WTC11 (cell line): ENCODE measurements at regions not wholly inside any gene's neighbourhood (a gene's known extent, or its start where the extent isn't known, plus 50 kb on each side); places are given as distances from the start of the nearest gene placed in this dataset.

Source experiments
- ATAC-seq: fragments of 200-7000 bp; cut with Tn5 transposase; 2 replicates; pipeline ENCODE4 v1.10.0; 2021; ENCODE audit warnings: mild to moderate bottlenecking, moderate library complexity
- CTCF ChIA-PET: fragments of 300-600 bp; sonication (Branson Sonifier 250); formaldehyde crosslinking; loops from one replicate; lab custom pipeline; 2021; ENCODE audit warnings: antibody characterized with exemption; lab: Charles Lee
- POLR2A ChIA-PET: fragments of 350-600 bp; sonication (Branson Sonifier 250); formaldehyde crosslinking; loops from one replicate; lab custom pipeline; 2021; ENCODE audit warnings: antibody characterized with exemption; lab: Charles Lee
- DNase-seq: peaks from one replicate; pipeline ENCODE4 v3.0.0; 2021; ENCODE audit warnings: low spot score
- H3K27ac Mint-ChIP-seq: 2 replicates; pipeline ENCODE4 v1.8.0; 2021; ENCODE audit warnings: mixed read lengths
- H3K27me3 Mint-ChIP-seq: 2 replicates; pipeline ENCODE4 v1.8.0; 2021; ENCODE audit warnings: low read depth, mild to moderate bottlenecking, moderate library complexity, mixed read lengths
- H3K36me3 Mint-ChIP-seq: 2 replicates; pipeline ENCODE4 v1.8.0; 2021; ENCODE audit warnings: mixed read lengths
- H3K4me1 Mint-ChIP-seq: 2 replicates; pipeline ENCODE4 v1.8.0; 2022; ENCODE audit warnings: mixed read lengths
- H3K4me3 Mint-ChIP-seq: 2 replicates; pipeline ENCODE4 v1.8.0; 2021; ENCODE audit warnings: mild to moderate bottlenecking, moderate library complexity, mixed read lengths
- H3K9me3 Mint-ChIP-seq: 2 replicates; pipeline ENCODE4 v1.8.0; 2021; ENCODE audit warnings: mixed read lengths
- AR ChIP-seq: fragments of 250-450 bp; sonication (Bioruptor Pico); IDR thresholded peaks from 2 replicates; pipeline ENCODE4 v1.9.0; 2021; ENCODE audit warnings: mild to moderate bottlenecking
- FOXK1 ChIP-seq: sonication (generic); formaldehyde crosslinking; IDR thresholded peaks from 2 replicates; pipeline ENCODE4 v1.8.0; 2022; ENCODE audit warnings: mild to moderate bottlenecking, moderate library complexity, missing genetic modification reagents
- GABPB1 ChIP-seq: sonication (generic); formaldehyde crosslinking; IDR thresholded peaks from 2 replicates; pipeline ENCODE4 v1.8.1; 2023; ENCODE audit warnings: mild to moderate bottlenecking, missing genetic modification reagents
- MLX ChIP-seq: sonication (generic); formaldehyde crosslinking; IDR thresholded peaks from 2 replicates; pipeline ENCODE4 v1.8.1; 2023; ENCODE audit warnings: mild to moderate bottlenecking, missing genetic modification reagents, moderate library complexity
- NFYB ChIP-seq: sonication (generic); formaldehyde crosslinking; conservative IDR thresholded peaks from 2 replicates; pipeline ENCODE4 v1.8.0; 2022; ENCODE audit warnings: low read depth, missing genetic modification reagents
- NR1H2 ChIP-seq: sonication (generic); formaldehyde crosslinking; IDR thresholded peaks from 2 replicates; pipeline ENCODE4 v1.9.0; 2021; ENCODE audit warnings: mild to moderate bottlenecking, moderate library complexity, missing genetic modification reagents
- SMAD4 ChIP-seq: sonication (generic); formaldehyde crosslinking; IDR thresholded peaks from 2 replicates; pipeline ENCODE4 v1.8.0; 2022; ENCODE audit warnings: mild to moderate bottlenecking, missing genetic modification reagents
- SP1 ChIP-seq: sonication (generic); formaldehyde crosslinking; conservative IDR thresholded peaks from 2 replicates; pipeline ENCODE4 v1.8.1; 2022; ENCODE audit warnings: missing genetic modification reagents
- TEAD4 ChIP-seq: sonication (generic); formaldehyde crosslinking; IDR thresholded peaks from 2 replicates; pipeline ENCODE4 v1.8.0; 2022; ENCODE audit warnings: mild to moderate bottlenecking, missing genetic modification reagents
- ZBTB21 ChIP-seq: sonication (generic); formaldehyde crosslinking; IDR thresholded peaks from 2 replicates; pipeline ENCODE4 v1.8.1; 2023; ENCODE audit warnings: mild to moderate bottlenecking, missing genetic modification reagents, borderline replicate concordance
- ZNF121 ChIP-seq: sonication (generic); formaldehyde crosslinking; IDR thresholded peaks from 2 replicates; pipeline ENCODE4 v1.8.0; 2023; ENCODE audit warnings: missing genetic modification reagents
- ZNF138 ChIP-seq: sonication (generic); formaldehyde crosslinking; conservative IDR thresholded peaks from 2 replicates; pipeline ENCODE4 v1.8.1; 2022; ENCODE audit warnings: mild to moderate bottlenecking, moderate library complexity, missing genetic modification reagents
- ZNF416 ChIP-seq: fragments of 250-450 bp; sonication (Bioruptor Pico); IDR thresholded peaks from 2 replicates; pipeline ENCODE4 v1.9.0; 2021; ENCODE audit warnings: mild to moderate bottlenecking, inconsistent platforms
- ZNF423 ChIP-seq: fragments of 250-450 bp; sonication (Bioruptor Pico); IDR thresholded peaks from 2 replicates; pipeline ENCODE4 v2.1.2; 2022; ENCODE audit warnings: mild to moderate bottlenecking, moderate library complexity
- TF ChIP-seq, protein P1 (sequence below): sonication (generic); formaldehyde crosslinking; IDR thresholded peaks from 2 replicates; pipeline ENCODE4 v1.8.1; 2022; ENCODE audit warnings: low read depth, mild to moderate bottlenecking, moderate library complexity, missing genetic modification reagents, borderline replicate concordance
- TF ChIP-seq, protein P2 (sequence below): sonication (generic); formaldehyde crosslinking; IDR thresholded peaks from 2 replicates; pipeline ENCODE4 v1.8.1; 2023; ENCODE audit warnings: mild to moderate bottlenecking, missing genetic modification reagents, moderate library complexity
- TF ChIP-seq, protein P3 (sequence below): sonication (generic); formaldehyde crosslinking; IDR thresholded peaks from 2 replicates; pipeline ENCODE4 v1.8.1; 2022; ENCODE audit warnings: mild to moderate bottlenecking, moderate library complexity, missing genetic modification reagents

GRCh38 chr1:81238129-81238528, 562.6 kb upstream of the ADGRL2 start:
- CTCF ChIA-PET = interaction anchor here (0.6 kb wide), 1 partner anchor 255 kb away, joined by 4 read pairs; no protein-coding TSS in a partner anchor
- Mint-ChIP-seq H3K27ac (peak overlapping the region; percentile 98), H3K9me3 (no peaks in the 10 kb centered on the region), H3K4me1 (peaks cover 76% of the 10 kb centered on the region), H3K4me3 (peak overlapping the region; percentile 59), H3K27me3 (no peaks in the 10 kb centered on the region), H3K36me3 (no peaks in the 10 kb centered on the region)
- ATAC-seq = peak; percentile 56
- TF ChIP-seq NR1H2 (CRISPR knock-in tag) (no peak), GABPB1 (CRISPR knock-in tag) (no peak), NFYB (CRISPR knock-in tag) (no peak), ZNF416 (CRISPR knock-in tag) (no peak), FOXK1 (CRISPR knock-in tag) (no peak), ZNF121 (CRISPR knock-in tag) (no peak), SP1 (no peak)
- POLR2A ChIA-PET = interaction anchor here (0.9 kb wide), 1 partner anchor 563 kb away, joined by 3 read pairs; the partner anchor contains the start of gene ADGRL2
- DNase-seq = no peak

DNA sequence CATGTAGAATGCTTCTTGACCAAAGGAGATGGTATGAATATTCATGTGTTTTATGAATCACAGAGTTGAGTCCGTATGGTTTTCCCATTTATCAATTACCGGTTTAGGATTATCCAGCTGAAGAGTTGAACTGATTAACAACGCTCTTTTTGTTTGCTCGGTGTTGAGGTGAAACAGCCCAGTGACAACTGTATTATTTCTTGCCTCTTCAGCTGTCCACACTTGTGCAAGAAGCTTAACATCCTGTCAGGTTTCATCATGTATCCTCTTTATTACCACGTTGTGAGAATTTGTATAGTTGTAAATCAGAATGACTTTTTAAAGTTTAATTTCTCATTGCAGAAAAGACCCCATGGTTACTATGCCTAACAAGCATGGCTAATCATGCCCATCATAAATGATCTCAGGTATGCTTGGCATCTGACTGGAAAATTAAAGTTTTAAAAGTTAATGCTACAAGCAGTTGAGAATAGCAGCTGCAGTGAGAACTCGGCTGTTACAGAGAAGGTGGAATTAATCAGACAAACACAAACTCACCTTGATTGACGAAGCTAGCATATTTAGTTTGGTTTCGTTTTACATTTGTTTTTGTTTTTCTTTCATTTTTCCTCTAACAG, 563.2 kb upstream of the ADGRL2 start:
- POLR2A ChIA-PET = interaction anchor here (0.9 kb wide), 1 partner anchor 564 kb away, joined by 3 read pairs; the partner anchor contains the start of gene ADGRL2
- peak overlapping the region; percentile 98 for H3K27ac Mint-ChIP-seq

More for the DNA sequence above, 563.2 kb upstream of the ADGRL2 start:
- no peak for DNase-seq
- TF ChIP-seq, protein P1, sequence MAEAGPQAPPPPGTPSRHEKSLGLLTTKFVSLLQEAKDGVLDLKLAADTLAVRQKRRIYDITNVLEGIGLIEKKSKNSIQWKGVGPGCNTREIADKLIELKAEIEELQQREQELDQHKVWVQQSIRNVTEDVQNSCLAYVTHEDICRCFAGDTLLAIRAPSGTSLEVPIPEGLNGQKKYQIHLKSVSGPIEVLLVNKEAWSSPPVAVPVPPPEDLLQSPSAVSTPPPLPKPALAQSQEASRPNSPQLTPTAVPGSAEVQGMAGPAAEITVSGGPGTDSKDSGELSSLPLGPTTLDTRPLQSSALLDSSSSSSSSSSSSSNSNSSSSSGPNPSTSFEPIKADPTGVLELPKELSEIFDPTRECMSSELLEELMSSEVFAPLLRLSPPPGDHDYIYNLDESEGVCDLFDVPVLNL (CRISPR knock-in tag) = no peak
- TF ChIP-seq, protein P2, sequence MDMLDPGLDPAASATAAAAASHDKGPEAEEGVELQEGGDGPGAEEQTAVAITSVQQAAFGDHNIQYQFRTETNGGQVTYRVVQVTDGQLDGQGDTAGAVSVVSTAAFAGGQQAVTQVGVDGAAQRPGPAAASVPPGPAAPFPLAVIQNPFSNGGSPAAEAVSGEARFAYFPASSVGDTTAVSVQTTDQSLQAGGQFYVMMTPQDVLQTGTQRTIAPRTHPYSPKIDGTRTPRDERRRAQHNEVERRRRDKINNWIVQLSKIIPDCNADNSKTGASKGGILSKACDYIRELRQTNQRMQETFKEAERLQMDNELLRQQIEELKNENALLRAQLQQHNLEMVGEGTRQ (CRISPR knock-in tag) = no peak
- TF ChIP-seq AR (CRISPR knock-in tag) (no peak), ZNF423 (CRISPR knock-in tag) (no peak), ZNF138 (CRISPR knock-in tag) (no peak), GABPB1 (CRISPR knock-in tag) (no peak), MLX (CRISPR knock-in tag) (no peak), ZBTB21 (CRISPR knock-in tag) (no peak), TEAD4 (no peak), SMAD4 (no peak)
- TF ChIP-seq, protein P3, sequence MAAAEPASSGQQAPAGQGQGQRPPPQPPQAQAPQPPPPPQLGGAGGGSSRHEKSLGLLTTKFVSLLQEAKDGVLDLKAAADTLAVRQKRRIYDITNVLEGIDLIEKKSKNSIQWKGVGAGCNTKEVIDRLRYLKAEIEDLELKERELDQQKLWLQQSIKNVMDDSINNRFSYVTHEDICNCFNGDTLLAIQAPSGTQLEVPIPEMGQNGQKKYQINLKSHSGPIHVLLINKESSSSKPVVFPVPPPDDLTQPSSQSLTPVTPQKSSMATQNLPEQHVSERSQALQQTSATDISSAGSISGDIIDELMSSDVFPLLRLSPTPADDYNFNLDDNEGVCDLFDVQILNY (CRISPR knock-in tag) = no peak
- Mint-ChIP-seq H3K4me3 (peak overlapping the region; percentile 59), H3K27me3 (no peaks in the 10 kb centered on the region), H3K4me1 (peaks cover 76% of the 10 kb centered on the region), H3K36me3 (no peaks in the 10 kb centered on the region), H3K9me3 (no peaks in the 10 kb centered on the region)
- peak; percentile 44 for ATAC-seq
- CTCF ChIA-PET = no interaction called here
